ENCODE measurements at regions not wholly inside any gene's neighbourhood (a gene's known extent, or its start where the extent isn't known, plus 50 kb on each side); places are given as distances from the start of the nearest gene placed in this dataset.

DNA sequence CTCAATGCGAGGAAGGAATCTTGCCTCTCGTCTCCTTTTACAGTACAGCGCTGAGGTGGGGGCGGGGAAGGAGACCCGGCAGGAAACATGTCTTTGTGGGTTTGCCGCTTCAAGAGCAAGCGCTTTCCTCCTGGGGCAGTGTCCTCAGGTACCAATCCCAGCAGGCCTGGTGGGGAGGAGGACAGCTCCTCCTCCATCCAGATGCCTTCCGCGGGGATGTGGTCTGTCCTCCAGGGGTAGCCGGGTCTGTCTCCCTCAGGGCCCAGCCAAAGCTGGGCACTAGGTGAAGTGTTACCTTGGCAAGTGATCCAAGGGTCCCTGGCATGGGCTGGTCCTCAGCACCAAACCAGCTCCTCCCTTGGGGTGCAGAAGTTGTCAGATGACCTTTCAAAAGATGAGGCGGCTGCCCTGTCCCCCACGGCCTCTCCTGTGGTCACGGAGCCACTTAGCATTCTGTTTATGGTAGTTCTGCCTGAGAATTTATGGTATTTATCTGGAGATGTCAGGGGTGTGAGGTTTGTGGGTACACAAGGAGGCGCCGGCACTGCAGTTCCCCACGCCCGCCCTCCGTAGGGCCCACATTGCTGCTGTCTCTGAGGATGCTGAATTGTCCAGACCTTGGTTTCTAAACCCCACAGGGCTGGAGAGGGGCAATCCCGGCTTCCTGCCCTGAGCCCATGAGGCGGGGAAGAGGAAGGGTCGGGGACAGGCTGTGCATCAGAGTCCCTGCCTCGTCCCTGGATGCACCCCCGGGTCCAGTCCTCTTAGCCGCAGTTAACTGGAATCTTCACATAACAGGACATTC, 93.5 kb upstream of the ANO1 start:
- Mint-ChIP-seq H3K4me1 (no peaks in the 10 kb centered on the region), H3K9me3 (peaks cover 0 to 3% (median 0%) of the 10 kb centered on the region in 8 donors), H3K27ac (no peak overlapping the region), H3K27me3 (peaks cover 32 to 46% of the 10 kb centered on the region in 2 donors), H3K36me3 (no peaks in the 10 kb centered on the region), H3K4me3 (no peak overlapping the region)
- ChIA-PET POLR2A (ENCODE audit: partially characterized antibody) (no interaction called here), CTCF (ENCODE audit: partially characterized antibody) (no interaction called here)
- no peak for DNase-seq
- H3K36me3 ChIP-seq (ENCODE audit: insufficient read depth, low read length), result no peaks in the 10 kb centered on the region
- no peak overlapping the region for H3K4me3 ChIP-seq (ENCODE audit: low read length in 2 of 2)
- H3K27me3 ChIP-seq (ENCODE audit: insufficient read depth, low read length), result peaks cover 4% of the 10 kb centered on the region
- H3K27ac ChIP-seq (ENCODE audit: low read depth, low read length), result no peak overlapping the region
- intact Hi-C loops (cut with micrococcal nuclease), result no loop called here
- no peaks in the 10 kb centered on the region for H3K4me1 ChIP-seq (ENCODE audit: insufficient read depth, low read length)
- no peaks in the 10 kb centered on the region for H3K9me3 ChIP-seq (ENCODE audit: control insufficient read depth in 1 of 2, low read length in 2 of 2)

DNA sequence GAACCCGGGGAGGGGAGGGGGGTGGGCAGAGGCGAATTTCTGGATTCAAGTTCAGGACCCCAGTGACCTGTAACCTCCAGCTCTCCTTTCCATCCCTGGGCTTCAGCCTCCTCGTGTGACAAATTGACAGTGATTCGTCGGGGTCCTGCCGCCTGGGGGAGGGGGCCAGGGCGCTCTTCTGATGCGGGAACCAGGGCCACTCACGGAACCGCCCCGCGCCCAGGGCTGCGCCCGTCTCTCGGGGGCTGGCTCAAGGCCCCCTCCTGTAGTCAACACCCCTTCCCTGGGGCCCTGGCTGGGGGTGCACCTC, 92.8 kb upstream of the ANO1 start:
- H3K36me3 Mint-ChIP-seq, result no peaks in the 10 kb centered on the region
- no peaks in the 10 kb centered on the region for H3K4me1 Mint-ChIP-seq
- Histone ChIP-seq H3K9me3 (ENCODE audit: control insufficient read depth in 1 of 2, low read length in 2 of 2) (no peaks in the 10 kb centered on the region), H3K4me3 (ENCODE audit: low read length in 2 of 2) (no peak overlapping the region), H3K27ac (ENCODE audit: low read depth, low read length) (no peak overlapping the region), H3K36me3 (ENCODE audit: insufficient read depth, low read length) (no peaks in the 10 kb centered on the region), H3K4me1 (ENCODE audit: insufficient read depth, low read length) (no peaks in the 10 kb centered on the region), H3K27me3 (ENCODE audit: insufficient read depth, low read length) (peaks cover 4% of the 10 kb centered on the region)
- H3K9me3 Mint-ChIP-seq, result peaks cover 0 to 3% (median 0%) of the 10 kb centered on the region in 8 donors
- intact Hi-C loops (cut with micrococcal nuclease), result no loop called here
- CTCF ChIA-PET (ENCODE audit: partially characterized antibody), result no interaction called here
- DNase-seq, result no peak
- peaks cover 27 to 47% of the 10 kb centered on the region in 2 donors for H3K27me3 Mint-ChIP-seq
- POLR2A ChIA-PET (ENCODE audit: partially characterized antibody), result no interaction called here
- H3K27ac Mint-ChIP-seq, result no peak overlapping the region
- H3K4me3 Mint-ChIP-seq, result no peak overlapping the region

DNA sequence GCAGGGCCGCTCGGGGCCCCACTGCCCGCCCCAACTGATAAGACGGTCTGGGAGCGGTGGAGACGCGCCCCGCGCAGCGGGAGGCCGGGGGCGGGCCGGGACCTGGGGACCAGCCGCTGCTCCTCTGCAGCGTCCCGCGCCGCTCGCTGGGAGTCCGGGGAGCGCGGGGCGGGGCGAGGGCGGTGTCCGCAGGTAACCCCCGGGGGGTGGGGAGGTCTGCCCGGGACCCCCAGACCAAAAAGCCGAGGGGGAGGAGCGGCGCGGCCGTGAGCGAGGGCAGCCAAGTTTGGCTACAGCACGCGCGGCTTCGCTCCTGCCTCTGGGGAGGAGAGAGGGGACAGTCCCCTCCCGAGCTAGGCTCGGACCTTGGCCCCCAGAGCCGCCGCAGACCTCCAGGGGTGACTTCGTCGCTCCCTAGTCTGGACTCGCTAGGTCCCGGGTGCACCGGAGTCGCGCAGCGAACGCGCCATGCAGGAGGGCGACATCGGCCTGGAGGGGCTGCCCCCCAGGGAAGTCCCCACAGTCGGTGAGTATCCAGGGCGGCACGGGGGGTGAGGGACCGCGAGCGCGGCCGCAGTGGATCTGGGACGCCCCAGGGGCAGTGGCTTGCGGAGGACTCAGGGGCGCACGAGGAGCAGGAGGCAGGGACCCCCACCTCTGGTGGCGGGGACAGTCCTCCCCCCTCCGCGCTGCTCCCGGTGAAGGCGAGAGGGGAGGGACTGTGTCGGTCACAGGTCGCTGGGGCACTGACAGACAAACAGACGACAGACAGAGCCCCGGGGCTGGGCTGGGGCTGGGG, 92.3 kb upstream of the ANO1 start:
- no peak overlapping the region for H3K4me3 ChIP-seq (ENCODE audit: low read length in 2 of 2)
- H3K4me1 Mint-ChIP-seq, result no peaks in the 10 kb centered on the region
- H3K27ac ChIP-seq (ENCODE audit: low read depth, low read length), result no peak overlapping the region
- ChIA-PET CTCF (ENCODE audit: partially characterized antibody) (no interaction called here), POLR2A (ENCODE audit: partially characterized antibody) (no interaction called here)
- H3K9me3 ChIP-seq (ENCODE audit: control insufficient read depth in 1 of 2, low read length in 2 of 2), result no peaks in the 10 kb centered on the region
- no peaks in the 10 kb centered on the region for H3K4me1 ChIP-seq (ENCODE audit: insufficient read depth, low read length)
- H3K36me3 ChIP-seq (ENCODE audit: insufficient read depth, low read length), result no peaks in the 10 kb centered on the region
- no peak for DNase-seq
- peaks cover 27 to 50% of the 10 kb centered on the region in 2 donors for H3K27me3 Mint-ChIP-seq
- H3K36me3 Mint-ChIP-seq, result no peaks in the 10 kb centered on the region
- H3K4me3 Mint-ChIP-seq, result no peak overlapping the region
- intact Hi-C loops (cut with micrococcal nuclease), result no loop called here
- no peak overlapping the region for H3K27ac Mint-ChIP-seq
- H3K9me3 Mint-ChIP-seq, result peaks cover 0 to 3% (median 0%) of the 10 kb centered on the region in 8 donors
- H3K27me3 ChIP-seq (ENCODE audit: insufficient read depth, low read length), result peaks cover 4% of the 10 kb centered on the region

- CTCF ChIA-PET (ENCODE audit: partially characterized antibody), result no interaction called here
- no peaks in the 10 kb centered on the region for H3K36me3 ChIP-seq (ENCODE audit: insufficient read depth, low read length)
- peaks cover 0 to 3% (median 0%) of the 10 kb centered on the region in 8 donors for H3K9me3 Mint-ChIP-seq
Measured at GRCh38 chr11:69986440-69986787, 91.7 kb upstream of the ANO1 start.

GRCh38 chr11:69986830-69987229, 91.3 kb upstream of the ANO1 start:
- POLR2A ChIA-PET (ENCODE audit: partially characterized antibody), result no interaction called here
- no peaks in the 10 kb centered on the region for H3K4me1 ChIP-seq (ENCODE audit: insufficient read depth, low read length)
- Mint-ChIP-seq H3K9me3 (peaks cover 0 to 3% (median 0%) of the 10 kb centered on the region in 8 donors), H3K27me3 (peaks cover 27 to 48% of the 10 kb centered on the region in 2 donors), H3K27ac (no peak overlapping the region), H3K36me3 (no peaks in the 10 kb centered on the region), H3K4me3 (no peak overlapping the region), H3K4me1 (no peaks in the 10 kb centered on the region)
- H3K27ac ChIP-seq (ENCODE audit: low read depth, low read length), result no peak overlapping the region
- DNase-seq, result no peak
- CTCF ChIA-PET (ENCODE audit: partially characterized antibody), result no interaction called here
- H3K9me3 ChIP-seq (ENCODE audit: control insufficient read depth in 1 of 2, low read length in 2 of 2), result no peaks in the 10 kb centered on the region
- H3K4me3 ChIP-seq (ENCODE audit: low read length in 2 of 2), result no peak overlapping the region
- H3K36me3 ChIP-seq (ENCODE audit: insufficient read depth, low read length), result no peaks in the 10 kb centered on the region
- H3K27me3 ChIP-seq (ENCODE audit: insufficient read depth, low read length), result peaks cover 4% of the 10 kb centered on the region
- intact Hi-C loops (cut with micrococcal nuclease), result no loop called here

More at GRCh38 chr11:69986440-69986787, 91.7 kb upstream of the ANO1 start:
- H3K4me3 ChIP-seq (ENCODE audit: low read length in 2 of 2), result no peak overlapping the region
- H3K9me3 ChIP-seq (ENCODE audit: control insufficient read depth in 1 of 2, low read length in 2 of 2), result no peaks in the 10 kb centered on the region
- H3K27ac ChIP-seq (ENCODE audit: low read depth, low read length), result no peak overlapping the region
- Mint-ChIP-seq H3K4me1 (no peaks in the 10 kb centered on the region), H3K27ac (no peak overlapping the region), H3K27me3 (peaks cover 27 to 50% of the 10 kb centered on the region in 2 donors), H3K36me3 (no peaks in the 10 kb centered on the region), H3K4me3 (no peak overlapping the region)
- DNase-seq, result no peak
- peaks cover 4% of the 10 kb centered on the region for H3K27me3 ChIP-seq (ENCODE audit: insufficient read depth, low read length)
- POLR2A ChIA-PET (ENCODE audit: partially characterized antibody), result no interaction called here
- no peaks in the 10 kb centered on the region for H3K4me1 ChIP-seq (ENCODE audit: insufficient read depth, low read length)
- intact Hi-C loops (cut with micrococcal nuclease), result no loop called here

DNA sequence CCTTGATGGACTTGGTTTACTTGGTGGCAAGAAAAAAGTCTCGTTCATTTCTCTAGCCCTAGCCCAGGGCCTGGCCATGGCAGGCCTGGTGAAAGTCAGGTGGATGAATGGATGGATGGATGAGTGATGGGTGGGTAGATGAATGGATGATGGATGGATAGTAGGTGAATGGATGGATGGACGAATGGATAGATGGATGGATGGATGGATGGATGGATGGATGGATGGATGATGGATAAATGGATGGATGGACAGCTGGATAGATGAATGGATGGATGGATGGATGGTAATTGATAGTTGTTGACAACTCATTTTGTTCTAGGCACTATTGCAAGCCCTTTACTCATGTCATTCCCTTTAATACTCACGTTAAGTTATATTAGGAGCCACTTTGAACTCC, 86.1 kb upstream of the ANO1 start:
- Mint-ChIP-seq H3K4me1 (no peaks in the 10 kb centered on the region), H3K36me3 (peaks cover 0 to 2% of the 10 kb centered on the region in 2 donors), H3K27ac (no peak overlapping the region), H3K27me3 (peaks cover 15 to 33% of the 10 kb centered on the region in 2 donors), H3K9me3 (peaks cover 0 to 23% (median 11%) of the 10 kb centered on the region in 8 donors), H3K4me3 (no peak overlapping the region)
- ChIA-PET POLR2A (ENCODE audit: partially characterized antibody) (no interaction called here), CTCF (ENCODE audit: partially characterized antibody) (no interaction called here)
- H3K4me1 ChIP-seq (ENCODE audit: insufficient read depth, low read length), result no peaks in the 10 kb centered on the region
- no peaks in the 10 kb centered on the region for H3K9me3 ChIP-seq (ENCODE audit: control insufficient read depth in 1 of 2, low read length in 2 of 2)
- H3K27ac ChIP-seq (ENCODE audit: low read depth, low read length), result no peak overlapping the region
- DNase-seq, result no peak
- no peak overlapping the region for H3K4me3 ChIP-seq (ENCODE audit: low read length in 2 of 2)
- peaks cover 4% of the 10 kb centered on the region for H3K27me3 ChIP-seq (ENCODE audit: insufficient read depth, low read length)
- H3K36me3 ChIP-seq (ENCODE audit: insufficient read depth, low read length), result no peaks in the 10 kb centered on the region
- intact Hi-C loops (cut with micrococcal nuclease), result no loop called here

- no peaks in the 10 kb centered on the region for H3K9me3 ChIP-seq (ENCODE audit: control insufficient read depth in 1 of 2, low read length in 2 of 2)
- Mint-ChIP-seq H3K9me3 (peaks cover 0 to 23% (median 12%) of the 10 kb centered on the region in 8 donors), H3K27ac (no peak overlapping the region), H3K4me1 (no peaks in the 10 kb centered on the region), H3K4me3 (no peak overlapping the region), H3K36me3 (peaks cover 0 to 2% of the 10 kb centered on the region in 2 donors), H3K27me3 (peaks cover 15 to 33% of the 10 kb centered on the region in 2 donors)
- POLR2A ChIA-PET (ENCODE audit: partially characterized antibody), result no interaction called here
- CTCF ChIA-PET (ENCODE audit: partially characterized antibody), result no interaction called here
- H3K27ac ChIP-seq (ENCODE audit: low read depth, low read length), result no peak overlapping the region
- no peak for DNase-seq
- peaks cover 4% of the 10 kb centered on the region for H3K27me3 ChIP-seq (ENCODE audit: insufficient read depth, low read length)
- H3K4me3 ChIP-seq (ENCODE audit: low read length in 2 of 2), result no peak overlapping the region
- no peaks in the 10 kb centered on the region for H3K36me3 ChIP-seq (ENCODE audit: insufficient read depth, low read length)
- H3K4me1 ChIP-seq (ENCODE audit: insufficient read depth, low read length), result no peaks in the 10 kb centered on the region
- intact Hi-C loops (cut with micrococcal nuclease), result no loop called here
Measured at GRCh38 chr11:69992943-69993694, 85.0 kb upstream of the ANO1 start.

Data from CD4-positive, alpha-beta memory T cell (primary cell).